HG02642 (cell line): ENCODE measurements at regions not wholly inside any gene's neighbourhood (a gene's known extent, or its start where the extent isn't known, plus 50 kb on each side); places are given as distances from the start of the nearest gene placed in this dataset.
"Not testable (repeated sequence)": the region's sequence is repeated elsewhere in the genome, so short reads cannot be mapped to it uniquely, and the experiment has no call there.

Experiments used
- ATAC-seq: cut with Tn5 transposase; IDR thresholded peaks from one replicate; pipeline ENCODE4 v1.9.1; 2021; ENCODE audit warnings: mild to moderate bottlenecking; ENCODE audit not compliant: unreplicated experiment, poor library complexity

DNA sequence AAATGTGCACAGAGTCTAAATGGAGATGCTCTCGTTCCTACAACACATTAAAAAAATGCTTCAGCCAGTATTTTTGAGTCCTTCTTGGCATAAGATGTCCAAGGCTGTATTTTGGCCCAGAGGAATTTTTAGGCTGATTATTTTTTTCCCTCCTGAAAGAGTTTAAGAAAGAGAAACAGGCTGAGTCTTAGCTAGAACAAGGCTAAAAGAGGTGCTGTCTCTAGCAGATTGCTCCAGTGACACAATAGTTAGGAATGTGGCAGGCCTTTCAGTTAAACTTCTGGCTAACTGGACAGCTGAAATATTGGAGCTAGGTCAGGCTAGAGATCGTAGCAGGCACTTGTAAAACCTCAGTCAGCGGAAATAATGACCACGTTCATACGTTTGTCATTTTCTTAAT, 271.4 kb upstream of the RARB start:
- ATAC-seq = no peak

GRCh38 chr3:25165306-25165705, 262.8 kb upstream of the RARB start:
- no peak for ATAC-seq

GRCh38 chr3:25166016-25166415, 262.0 kb upstream of the RARB start:
- ATAC-seq = no peak

DNA sequence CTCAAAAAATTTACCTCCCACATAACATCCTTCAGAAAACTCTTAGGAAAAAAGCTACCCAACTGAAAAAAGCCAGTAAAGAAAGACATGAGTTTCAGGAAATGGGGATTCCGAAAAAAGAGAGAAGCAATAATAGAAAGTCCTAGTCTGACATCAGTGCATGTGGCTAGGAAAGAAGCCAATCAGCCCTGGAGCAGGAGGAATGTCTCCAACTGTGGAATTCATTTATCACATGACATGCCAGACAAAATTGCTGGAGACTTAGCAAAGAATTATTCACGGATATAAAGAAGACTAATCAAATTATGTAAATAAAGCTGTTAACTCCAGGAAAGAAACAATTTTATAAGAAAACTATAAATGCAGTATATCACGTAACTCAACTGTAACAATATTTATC, 258.9 kb upstream of the RARB start:
- ATAC-seq = no peak

DNA sequence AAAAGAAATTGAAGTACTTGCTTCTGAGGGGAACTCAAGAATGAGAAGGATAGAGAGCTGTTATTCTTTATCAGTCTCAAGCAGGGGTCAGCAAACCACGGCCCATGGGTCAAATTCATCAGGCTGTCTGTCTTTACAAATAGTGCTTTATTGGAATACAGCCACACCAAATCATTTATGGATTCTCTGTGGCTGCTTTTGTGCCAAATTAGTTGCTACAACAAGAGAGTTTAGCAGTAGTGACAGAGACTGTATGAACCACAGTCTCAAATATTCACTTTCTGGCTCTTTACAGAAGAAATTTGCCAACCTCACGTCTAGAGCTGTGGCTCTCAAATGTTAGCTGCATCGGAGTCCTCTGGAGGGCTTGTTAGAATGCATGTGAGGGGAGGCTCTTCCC, 258.0 kb upstream of the RARB start:
- no peak for ATAC-seq

- ATAC-seq = no peak
Observed at GRCh38 chr3:25171118-25171807, 256.8 kb upstream of the RARB start.

DNA sequence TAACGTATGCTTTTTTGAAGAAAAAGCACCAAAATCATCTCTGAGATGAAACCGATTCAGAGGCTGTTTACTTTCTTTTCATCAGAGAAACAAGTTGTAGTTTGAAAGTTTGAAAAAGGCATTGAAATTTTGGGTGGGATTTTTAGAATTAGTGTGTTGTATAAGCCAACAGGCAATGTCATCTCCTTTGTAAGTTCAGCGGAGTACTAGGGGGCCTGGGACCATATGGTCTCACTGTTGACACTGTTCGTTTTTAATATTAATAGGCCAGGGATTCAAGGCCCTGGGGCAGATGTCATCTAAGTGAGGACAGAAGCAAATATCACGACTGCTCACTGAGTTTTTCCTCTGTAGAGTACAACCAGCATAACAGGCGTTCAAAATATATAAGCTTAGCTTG, 256.2 kb upstream of the RARB start:
- ATAC-seq = no peak

DNA sequence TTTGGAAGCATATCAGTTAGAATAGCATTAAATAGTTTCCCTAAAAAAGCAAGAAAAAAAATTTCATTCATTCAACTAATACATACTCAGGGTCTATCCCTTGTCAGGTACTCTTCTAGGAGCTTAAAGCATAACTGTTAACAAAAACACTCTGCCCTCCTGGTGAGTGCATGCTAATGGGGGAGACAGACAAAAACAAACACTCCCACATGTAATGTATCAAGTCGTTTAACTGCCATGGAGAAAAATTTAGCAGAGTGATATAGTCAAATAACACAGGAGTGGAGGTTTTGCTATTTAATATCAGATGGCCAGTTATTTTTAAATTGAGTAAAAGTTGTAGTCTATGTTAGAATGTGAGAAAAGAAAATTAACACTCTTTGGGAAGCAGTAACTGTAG, 254.5 kb upstream of the RARB start:
- no peak for ATAC-seq

- no peak for ATAC-seq
Observed at GRCh38 chr3:25174251-25174650, 253.8 kb upstream of the RARB start.

DNA sequence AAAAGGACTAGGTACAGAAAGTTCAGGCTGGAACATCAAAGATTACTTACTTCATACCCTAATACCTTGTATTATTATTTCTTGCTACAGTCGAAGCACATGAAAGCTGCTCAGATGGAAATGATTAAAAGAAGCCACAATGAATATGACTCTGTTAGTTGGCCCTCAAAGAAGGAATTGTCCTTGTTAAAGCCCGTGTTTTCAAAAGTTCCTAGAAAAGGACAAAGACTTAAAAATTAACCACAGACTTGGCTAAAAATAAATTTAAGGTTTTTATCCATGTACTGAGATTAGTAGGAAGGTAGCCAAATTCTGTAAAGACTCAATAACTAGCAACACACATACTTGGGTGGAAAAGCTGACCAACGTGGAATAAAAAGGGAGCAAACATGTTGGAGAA, 251.0 kb upstream of the RARB start:
- no peak for ATAC-seq

GRCh38 chr3:25178672-25179071, 249.4 kb upstream of the RARB start:
- no peak for ATAC-seq

GRCh38 chr3:25181096-25181495, 247.0 kb upstream of the RARB start:
- no peak for ATAC-seq

DNA sequence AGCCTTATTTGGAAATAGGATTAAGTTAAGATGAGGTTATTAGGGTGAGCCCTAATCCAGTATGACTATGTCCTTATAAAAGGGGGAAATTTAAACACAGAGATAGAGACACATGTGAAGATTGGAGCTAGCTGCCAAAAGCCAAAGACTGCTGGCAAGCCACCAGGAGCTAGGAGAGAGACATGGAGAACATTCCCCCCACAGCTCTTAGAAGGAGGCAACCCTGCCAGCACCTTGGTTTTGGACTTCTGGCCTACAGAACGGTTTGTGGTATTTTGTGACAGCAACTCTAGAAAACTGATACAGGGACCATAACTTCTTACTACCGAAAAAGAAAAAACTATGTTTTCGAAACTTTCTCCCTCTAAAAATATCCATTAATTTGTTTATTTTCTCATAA, 245.3 kb upstream of the RARB start:
- no peak for ATAC-seq

GRCh38 chr3:25184641-25185250, 243.3 kb upstream of the RARB start:
- ATAC-seq = no peak

DNA sequence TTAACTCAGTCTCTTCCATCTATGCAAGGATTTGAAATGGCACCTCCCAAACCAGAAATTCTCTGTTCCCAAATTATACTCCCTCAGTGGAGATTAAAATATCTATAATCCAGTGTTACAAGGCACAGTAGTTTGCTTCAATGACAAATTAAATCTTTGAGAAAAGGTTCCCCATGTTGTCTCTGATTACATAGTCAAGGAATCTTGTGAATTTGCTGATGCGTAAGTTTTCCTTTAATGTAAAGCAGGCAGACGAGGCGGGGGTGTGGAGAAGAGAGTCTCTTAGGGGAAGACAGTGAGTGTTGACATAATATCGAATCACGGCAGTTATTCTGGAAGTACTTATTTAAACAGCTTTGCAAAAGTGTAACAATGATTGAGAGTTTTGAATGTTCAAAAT, 236.4 kb upstream of the RARB start:
- ATAC-seq = no peak

DNA sequence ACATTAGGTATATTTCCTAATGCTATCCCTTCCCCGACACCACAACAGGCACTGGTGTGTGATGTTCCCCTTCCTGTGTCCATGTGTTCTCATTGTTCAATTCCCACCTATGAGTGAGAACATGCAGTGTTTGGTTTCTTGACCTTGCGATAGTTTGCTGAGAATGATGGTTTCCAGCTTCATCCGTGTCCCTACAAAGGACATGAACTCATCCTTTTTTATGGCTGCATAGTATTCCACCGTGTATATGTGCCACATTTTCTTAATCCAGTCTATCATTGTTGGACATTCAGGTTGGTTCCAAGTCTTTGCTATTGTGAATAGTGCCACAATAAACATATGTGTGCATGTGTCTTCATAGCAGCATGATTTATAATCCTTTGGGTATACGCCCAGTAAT, 228.5 kb upstream of the RARB start:
- not testable (repeated sequence) for ATAC-seq

DNA sequence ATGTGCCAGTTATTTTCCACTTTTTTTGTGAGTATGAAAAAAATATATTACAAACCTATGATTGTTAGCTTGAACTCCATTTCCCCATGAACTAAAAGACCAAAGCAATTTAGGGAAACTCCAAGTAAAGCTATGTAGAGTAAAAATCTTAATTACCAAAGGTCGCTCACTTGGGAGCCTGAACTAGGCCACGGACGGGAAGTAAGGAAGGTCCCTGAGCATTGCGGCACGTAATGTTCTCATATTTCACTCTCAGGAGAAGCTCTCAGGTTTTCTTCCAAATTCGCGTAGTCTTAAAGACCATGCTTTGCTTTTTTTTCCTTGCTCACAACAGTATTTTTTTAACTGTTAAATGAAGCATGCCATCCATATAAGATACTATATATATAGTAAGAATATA, 215.3 kb upstream of the RARB start:
- no peak for ATAC-seq

DNA sequence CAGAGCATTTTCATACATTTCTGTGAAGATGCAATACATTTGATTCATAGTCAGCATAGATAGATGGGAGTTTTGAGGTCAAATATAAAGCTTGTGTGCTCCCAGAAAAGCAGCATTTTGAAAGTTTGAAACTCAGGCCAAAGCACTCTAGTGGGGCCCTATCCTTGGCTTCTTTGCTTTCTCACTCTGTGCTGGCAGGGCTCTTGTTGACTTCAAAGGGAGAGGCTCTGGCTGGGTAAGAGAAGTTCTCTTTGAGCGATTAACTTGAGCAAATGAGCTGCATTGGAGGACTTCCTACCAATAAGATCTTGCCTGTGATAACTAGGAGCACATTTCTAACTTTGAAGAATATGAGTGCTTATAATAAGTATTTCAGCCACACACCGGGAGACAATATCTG, 214.0 kb upstream of the RARB start:
- no peak for ATAC-seq

- no peak for ATAC-seq
Observed at GRCh38 chr3:25218362-25218761, 209.7 kb upstream of the RARB start.

DNA sequence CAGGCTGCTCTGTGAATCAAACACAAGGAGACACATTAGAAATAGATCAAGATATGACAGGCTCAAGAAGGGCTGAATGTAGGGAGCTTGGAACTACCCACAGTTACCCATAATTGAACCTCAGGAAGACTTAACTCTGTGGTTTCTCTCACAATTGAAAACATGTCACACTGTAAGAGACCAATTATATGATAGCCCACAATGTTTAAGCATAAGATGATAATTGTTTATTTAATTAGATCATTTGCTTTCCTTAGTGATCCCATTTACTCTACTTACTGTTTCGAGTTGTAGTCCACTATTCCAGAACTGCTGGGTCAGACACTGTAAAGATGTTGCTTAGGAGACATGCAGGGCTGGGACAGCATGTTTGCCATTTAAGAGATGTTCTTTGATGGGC, 201.3 kb upstream of the RARB start:
- ATAC-seq = no peak

DNA sequence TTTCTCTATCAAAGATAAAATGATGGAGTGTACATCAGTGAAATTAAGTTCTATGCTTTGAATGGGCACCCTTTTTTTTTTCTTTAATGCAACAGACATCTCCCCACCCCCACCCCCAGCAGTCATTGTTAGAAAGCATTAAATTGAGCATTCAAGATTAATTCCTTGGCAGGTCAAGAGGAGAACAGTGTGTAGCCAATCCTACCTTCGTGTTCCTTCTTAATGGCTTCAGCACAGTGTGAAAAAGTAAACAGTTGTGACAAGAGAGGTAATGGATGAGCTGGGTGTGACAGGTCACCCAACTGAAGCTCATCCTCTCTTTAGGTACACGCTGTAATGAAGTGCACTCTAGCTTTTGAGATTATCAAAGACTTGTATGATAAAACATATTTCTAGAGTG, 198.5 kb upstream of the RARB start:
- no peak for ATAC-seq

DNA sequence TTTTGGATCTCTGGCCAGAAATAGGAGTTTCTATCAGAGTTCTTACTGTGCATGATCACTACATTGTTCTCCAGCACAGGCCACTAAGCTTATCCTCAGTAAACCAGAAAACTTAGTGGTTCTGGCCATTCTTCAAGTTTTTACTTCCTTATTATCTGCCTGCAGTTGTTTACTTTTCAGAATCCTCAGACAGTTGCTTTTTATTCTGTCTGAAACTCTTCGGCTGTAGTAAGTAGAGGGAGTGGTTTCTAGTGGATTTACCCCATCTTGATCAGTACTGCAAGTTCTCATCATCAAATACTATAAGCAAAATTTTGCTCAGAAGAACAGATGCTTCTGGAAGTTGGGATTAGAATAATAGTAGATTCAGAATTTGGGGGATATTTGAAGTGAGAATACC, 193.0 kb upstream of the RARB start:
- ATAC-seq = no peak
